ENCODE measurements at regions not wholly inside any gene's neighbourhood (a gene's known extent, or its start where the extent isn't known, plus 50 kb on each side); places are given as distances from the start of the nearest gene placed in this dataset.

DNA sequence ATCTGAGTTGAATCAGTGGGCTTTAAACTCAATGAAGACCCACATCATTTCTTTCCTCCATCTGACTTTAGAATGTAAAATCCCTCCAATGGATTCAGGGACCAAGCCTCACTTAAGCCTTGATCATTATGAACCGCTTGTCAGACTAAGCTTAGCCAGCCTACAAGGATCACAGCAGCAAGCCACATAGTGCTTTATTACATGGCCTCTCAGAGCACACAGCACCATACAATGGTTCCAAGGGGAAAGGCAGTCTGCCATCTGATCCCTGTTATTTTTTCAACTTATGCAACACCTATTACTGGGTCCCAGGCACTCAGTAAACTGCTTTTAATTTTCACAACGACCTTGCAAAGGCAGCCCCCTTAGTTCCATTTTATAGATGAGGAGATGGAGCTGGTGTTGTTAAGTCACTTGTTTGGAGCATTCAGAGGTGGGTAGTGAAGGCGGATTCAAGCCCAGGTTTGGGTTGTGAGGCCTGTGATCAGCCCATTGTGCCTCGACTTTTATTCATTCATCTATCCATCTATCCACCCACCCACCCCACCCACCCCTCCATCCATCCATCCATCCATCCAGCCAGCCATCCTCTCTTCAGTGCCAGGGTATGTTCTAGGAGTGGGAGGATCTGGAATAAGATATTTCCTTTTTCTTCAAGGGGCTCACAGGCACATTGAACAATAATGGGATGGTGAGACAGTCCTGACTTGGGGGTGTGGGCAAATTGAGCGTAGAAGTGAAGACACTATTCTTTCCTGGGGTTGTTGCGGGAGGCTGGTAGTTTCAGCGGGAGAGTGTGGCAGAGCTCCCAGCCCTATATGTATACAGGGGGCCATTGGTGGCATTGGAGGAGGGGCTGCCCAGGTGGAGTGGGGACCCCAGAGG lies 141.2 kb downstream of the MYCN start:
- Histone ChIP-seq H3K4ac (replicated peaks; ENCODE audit: insufficient read length, low read depth, low read length) (no peak overlapping the region), H2BK5ac (ENCODE audit: low read depth, low read length) (no peak overlapping the region), H4K20me1 (replicated peaks in 1 of 2; ENCODE audit: control insufficient read depth in 1 of 2, insufficient read depth in 2 of 2, low read length in 2 of 2) (no peaks in the 10 kb centered on the region), H2AFZ (ENCODE audit: low read length) (no peak overlapping the region), H4K91ac (replicated peaks; ENCODE audit: insufficient read length, low read length) (no peak overlapping the region), H2BK120ac (replicated peaks; ENCODE audit: low read depth, low read length) (peak overlapping the region; percentile 10), H3K18ac (ENCODE audit: extremely low read depth, low read length) (no peak overlapping the region), H3K27me3 (replicated peaks in 1 of 4; ENCODE audit: control insufficient read depth in 3 of 4, extremely low read depth in 1 of 4, insufficient read depth in 3 of 4, low read length in 3 of 4) (no peaks in the 10 kb centered on the region), H3K9ac (replicated peaks in 1 of 4; ENCODE audit: extremely low read depth in 1 of 4, low read depth in 3 of 4, low read length in 3 of 4) (no peak overlapping the region; a peak in 1 of 7 replicates), H3K56ac (replicated peaks; ENCODE audit: insufficient read length, low read depth, low read length) (no peak overlapping the region), H2BK15ac (ENCODE audit: low read length) (0 out of 2 replicates have a peak overlapping the region, but pooled peaks have one; percentile 24), H3K23me2 (ENCODE audit: low read depth, low read length) (no peaks in the 10 kb centered on the region), H3K27ac (ENCODE audit: low read depth, low read length) (no peak overlapping the region), H3K79me1 (ENCODE audit: low read depth, low read length) (no peaks in the 10 kb centered on the region), H3K4me2 (ENCODE audit: insufficient read depth in 1 of 2, low read depth in 2 of 2, low read length in 2 of 2) (no peak overlapping the region), H4K8ac (ENCODE audit: extremely low read depth, insufficient read depth, low read length) (no peak overlapping the region), H3K23ac (ENCODE audit: insufficient read length) (no peak overlapping the region), H2AK5ac (ENCODE audit: low read depth, low read length) (no peak overlapping the region), H3K4me1 (replicated peaks in 1 of 4; ENCODE audit: control insufficient read depth in 3 of 4, insufficient read depth in 4 of 4, low read length in 3 of 4) (peaks cover 0 to 6% (median 2%) of the 10 kb centered on the region in 4 experiments; a peak in 4 of 7 replicates), H3K36me3 (ENCODE audit: control insufficient read depth in 2 of 4, insufficient read depth in 4 of 4, low read length in 3 of 4) (no peaks in the 10 kb centered on the region), H3K14ac (ENCODE audit: insufficient read length) (no peak overlapping the region), H3K79me2 (ENCODE audit: control insufficient read depth in 1 of 2, insufficient read depth in 2 of 2, low read length in 2 of 2) (no peaks in the 10 kb centered on the region), H2BK12ac (ENCODE audit: low read depth, low read length) (no peak overlapping the region), H2BK20ac (ENCODE audit: low read length) (no peak overlapping the region), H3K4me3 (ENCODE audit: extremely low read depth in 1 of 4, insufficient read depth in 2 of 4, low read depth in 3 of 4, low read length in 4 of 4) (no peak overlapping the region), H3K9me3 (ENCODE audit: insufficient read depth in 2 of 2, low read depth in 1 of 2, low read length in 1 of 2) (no peaks in the 10 kb centered on the region), H4K5ac (ENCODE audit: insufficient read length, low read depth, low read length) (no peak overlapping the region)
- no peak for DNase-seq (ENCODE audit: low read depth in 1 of 2, low spot score in 2 of 2)
- WGBS, 2 experiments (ENCODE audit: extremely low coverage in 1 of 2, insufficient coverage in 1 of 2, insufficient read length in 1 of 2, insufficient replicate concordance in 2 of 2, low coverage in 1 of 2, low lambda C conversion rate in 2 of 2, missing lambda C conversion rate in 1 of 2) = 81% methylated on average over 7 of the region's 7 CpGs; no CpG with 5 or more reads in 1 of the 2 experiments
- CTCF ChIA-PET (ENCODE audit: partially characterized antibody) = interaction anchor here (1.0 kb wide), 1 partner anchor 25 kb away, joined by 3 read pairs; no protein-coding TSS in a partner anchor
- POLR2A ChIA-PET (ENCODE audit: partially characterized antibody) = no interaction called here
- TF ChIP-seq, protein P1, sequence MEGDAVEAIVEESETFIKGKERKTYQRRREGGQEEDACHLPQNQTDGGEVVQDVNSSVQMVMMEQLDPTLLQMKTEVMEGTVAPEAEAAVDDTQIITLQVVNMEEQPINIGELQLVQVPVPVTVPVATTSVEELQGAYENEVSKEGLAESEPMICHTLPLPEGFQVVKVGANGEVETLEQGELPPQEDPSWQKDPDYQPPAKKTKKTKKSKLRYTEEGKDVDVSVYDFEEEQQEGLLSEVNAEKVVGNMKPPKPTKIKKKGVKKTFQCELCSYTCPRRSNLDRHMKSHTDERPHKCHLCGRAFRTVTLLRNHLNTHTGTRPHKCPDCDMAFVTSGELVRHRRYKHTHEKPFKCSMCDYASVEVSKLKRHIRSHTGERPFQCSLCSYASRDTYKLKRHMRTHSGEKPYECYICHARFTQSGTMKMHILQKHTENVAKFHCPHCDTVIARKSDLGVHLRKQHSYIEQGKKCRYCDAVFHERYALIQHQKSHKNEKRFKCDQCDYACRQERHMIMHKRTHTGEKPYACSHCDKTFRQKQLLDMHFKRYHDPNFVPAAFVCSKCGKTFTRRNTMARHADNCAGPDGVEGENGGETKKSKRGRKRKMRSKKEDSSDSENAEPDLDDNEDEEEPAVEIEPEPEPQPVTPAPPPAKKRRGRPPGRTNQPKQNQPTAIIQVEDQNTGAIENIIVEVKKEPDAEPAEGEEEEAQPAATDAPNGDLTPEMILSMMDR (IDR thresholded peaks at IDR 0.05; ENCODE audit: control extremely low read depth in 1 of 3, insufficient read depth in 1 of 3, low read depth in 1 of 3, low read length in 3 of 3) = peak in 1 of 3 experiments; percentile 1; a peak in 1 of 4 replicates
- peak in 1 of 2 experiments; percentile 26; a peak in 1 of 4 replicates for TF ChIP-seq RAD21 (IDR thresholded peaks at IDR 0.05 in 1 of 2, conservative IDR thresholded peaks at IDR 0.05 in 1 of 2; ENCODE audit: low read depth in 2 of 2, low read length in 2 of 2)
- TF ChIP-seq POLR2A (IDR thresholded peaks at IDR 0.05; ENCODE audit: control extremely low read depth in 1 of 2, low read depth in 2 of 2, low read length in 2 of 2) = no peak
- FAIRE-seq = peak; percentile 39

All from H1 (cell line).